Upper lobe of left lung (tissue), 4 donors: ENCODE measurements at regions not wholly inside any gene's neighbourhood (a gene's known extent, or its start where the extent isn't known, plus 50 kb on each side); places are given as distances from the start of the nearest gene placed in this dataset.

Experiments
- POLR2A ChIP-seq, 4 donors: fragments of 450-650 bp; IDR thresholded peaks; one replicate each; pipeline ENCODE4 v1.5.1; 2016 to 2017; ENCODE audit warnings: antibody characterized with exemption in 4 of 4, mild to moderate bottlenecking in 2 of 4
- POLR2AphosphoS5 ChIP-seq, 2 donors: sonication (generic); formaldehyde crosslinking; IDR thresholded peaks; one replicate each; pipeline ENCODE4 v1.5.1; 2017; ENCODE audit warnings: antibody characterized with exemption in 2 of 2
- TF ChIP-seq, protein P1 (sequence below), 6 experiments: fragments of 450-650 bp in 4 of 6; fragments of 200-600 bp in 2 of 6; sonication (generic) in 2 of 6; IDR thresholded peaks; one replicate each; pipeline ENCODE4 v1.5.1; 2016 to 2019; ENCODE audit warnings: antibody characterized with exemption in 6 of 6

- TF ChIP-seq, protein P1, sequence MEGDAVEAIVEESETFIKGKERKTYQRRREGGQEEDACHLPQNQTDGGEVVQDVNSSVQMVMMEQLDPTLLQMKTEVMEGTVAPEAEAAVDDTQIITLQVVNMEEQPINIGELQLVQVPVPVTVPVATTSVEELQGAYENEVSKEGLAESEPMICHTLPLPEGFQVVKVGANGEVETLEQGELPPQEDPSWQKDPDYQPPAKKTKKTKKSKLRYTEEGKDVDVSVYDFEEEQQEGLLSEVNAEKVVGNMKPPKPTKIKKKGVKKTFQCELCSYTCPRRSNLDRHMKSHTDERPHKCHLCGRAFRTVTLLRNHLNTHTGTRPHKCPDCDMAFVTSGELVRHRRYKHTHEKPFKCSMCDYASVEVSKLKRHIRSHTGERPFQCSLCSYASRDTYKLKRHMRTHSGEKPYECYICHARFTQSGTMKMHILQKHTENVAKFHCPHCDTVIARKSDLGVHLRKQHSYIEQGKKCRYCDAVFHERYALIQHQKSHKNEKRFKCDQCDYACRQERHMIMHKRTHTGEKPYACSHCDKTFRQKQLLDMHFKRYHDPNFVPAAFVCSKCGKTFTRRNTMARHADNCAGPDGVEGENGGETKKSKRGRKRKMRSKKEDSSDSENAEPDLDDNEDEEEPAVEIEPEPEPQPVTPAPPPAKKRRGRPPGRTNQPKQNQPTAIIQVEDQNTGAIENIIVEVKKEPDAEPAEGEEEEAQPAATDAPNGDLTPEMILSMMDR (IDR thresholded peaks at IDR 0.05): no peak
- TF ChIP-seq POLR2AphosphoS5 (IDR thresholded peaks at IDR 0.05) (no peak), POLR2A (IDR thresholded peaks at IDR 0.05) (no peak)
These were observed 522.5 kb downstream of the ETV1 start for GRCh38 chr7:13466874-13467547.
